Neural cell (in vitro differentiated cells): ENCODE measurements at regions not wholly inside any gene's neighbourhood (a gene's known extent, or its start where the extent isn't known, plus 50 kb on each side); places are given as distances from the start of the nearest gene placed in this dataset.

Experiments
- H2AFZ ChIP-seq: fragments of 200-600, 300-800 bp; sonication (generic), shearing (Covaris generic); 2 replicates; pipeline ENCODE4 v1.6.0; 2014; ENCODE audit warnings: low read depth, mild to moderate bottlenecking, antibody characterized with exemption, low read length, moderate library complexity
- H3F3A ChIP-seq: fragments of 200-600 bp; shearing (Covaris generic); 2 replicates; pipeline ENCODE4 v1.6.1; 2016; ENCODE audit warnings: mild to moderate bottlenecking, moderate library complexity, mixed read lengths, antibody characterized with exemption, low read length; ENCODE audit not compliant: insufficient read depth, poor library complexity, severe bottlenecking
- H3K27ac ChIP-seq: fragments of 200-600, 300-800 bp; sonication (generic), shearing (Covaris generic); 2 replicates; pipeline ENCODE4 v1.5.1; 2014; ENCODE audit warnings: mild to moderate bottlenecking, low read length, moderate library complexity
- H3K27me3 ChIP-seq: fragments of 300-800, 200-600 bp; sonication (generic), shearing (Covaris generic); 2 replicates; pipeline ENCODE4 v1.6.0; 2014; ENCODE audit warnings: mild to moderate bottlenecking, low read depth, low read length, moderate library complexity; ENCODE audit not compliant: insufficient read depth
- H3K36me3 ChIP-seq: fragments of 300-800, 200-600 bp; sonication (generic), shearing (Covaris generic); 2 replicates; pipeline ENCODE4 v1.5.1; 2014; ENCODE audit warnings: mild to moderate bottlenecking, antibody characterized with exemption, low read length, moderate library complexity; ENCODE audit not compliant: insufficient read depth
- H3K4me2 ChIP-seq: fragments of 300-800, 200-600 bp; sonication (generic), shearing (Covaris generic); 2 replicates; pipeline ENCODE4 v1.6.0; 2014; ENCODE audit warnings: mild to moderate bottlenecking, low read length
- H3K4me3 ChIP-seq: fragments of 300-800, 200-600 bp; sonication (generic), shearing (Covaris generic); 2 replicates; pipeline ENCODE4 v1.5.1; 2014; ENCODE audit warnings: mild to moderate bottlenecking, low read length, moderate library complexity
- H3K79me2 ChIP-seq: fragments of 200-600 bp; shearing (Covaris generic); replicated peaks from 2 replicates; pipeline ENCODE4 v1.6.0; 2014; ENCODE audit warnings: mild to moderate bottlenecking, low read length, moderate library complexity; ENCODE audit not compliant: insufficient read depth
- H3K9ac ChIP-seq: fragments of 300-800, 200-600 bp; sonication (generic), shearing (Covaris generic); 2 replicates; pipeline ENCODE4 v1.6.1; 2016; ENCODE audit warnings: mild to moderate bottlenecking, low read length, mixed read lengths
- H3K9me2 ChIP-seq: fragments of 200-600 bp; shearing (Covaris generic); 2 replicates; pipeline ENCODE4 v1.6.1; 2016; ENCODE audit warnings: mild to moderate bottlenecking, low read length, mixed read lengths; ENCODE audit not compliant: insufficient read depth
- H3K9me3 ChIP-seq: fragments of 200-600, 300-800 bp; sonication (generic), shearing (Covaris generic); 2 replicates; pipeline ENCODE4 v1.6.1; 2016; ENCODE audit warnings: mild to moderate bottlenecking, mixed run types, low read length, moderate library complexity, mixed read lengths
- H4K20me1 ChIP-seq: fragments of 200-600 bp; shearing (Covaris generic); 2 replicates; pipeline ENCODE4 v1.6.1; 2016; ENCODE audit warnings: mild to moderate bottlenecking, mixed run types; ENCODE audit not compliant: insufficient read depth
- EP300 ChIP-seq: fragments of 450-650 bp; conservative IDR thresholded peaks from 2 replicates; pipeline ENCODE4 v1.6.1; 2014; ENCODE audit warnings: antibody characterized with exemption, mild to moderate bottlenecking, moderate library complexity; ENCODE audit not compliant: poor library complexity, severe bottlenecking
- EZH2 ChIP-seq: fragments of 200-600, 300-800 bp; shearing (Covaris generic), sonication (generic); IDR thresholded peaks from 2 replicates; pipeline ENCODE4 v1.6.1; 2014; ENCODE audit warnings: antibody characterized with exemption, low read length, borderline replicate concordance, mild to moderate bottlenecking; ENCODE audit not compliant: insufficient read depth, poor library complexity, severe bottlenecking
- POLR2AphosphoS5 ChIP-seq: IDR thresholded peaks from 2 replicates; pipeline ENCODE4 v1.6.1; 2012
- RAD21 ChIP-seq: fragments of 450-650 bp; conservative IDR thresholded peaks from 2 replicates; pipeline ENCODE4 v1.6.1; 2014; ENCODE audit warnings: antibody characterized with exemption, mild to moderate bottlenecking, moderate library complexity
- SMC3 ChIP-seq: fragments of 450-650 bp; conservative IDR thresholded peaks from 2 replicates; pipeline ENCODE4 v1.6.1; 2014; ENCODE audit warnings: antibody characterized with exemption, mild to moderate bottlenecking, moderate library complexity; ENCODE audit not compliant: poor library complexity
- TF ChIP-seq, protein P1 (sequence below): IDR thresholded peaks from 2 replicates; pipeline ENCODE4 v1.6.1; 2012; ENCODE audit warnings: borderline replicate concordance
- TF ChIP-seq, protein P2 (sequence below): fragments of 450-650 bp; IDR thresholded peaks from 2 replicates; pipeline ENCODE4 v1.5.1; 2014; ENCODE audit warnings: antibody characterized with exemption, mild to moderate bottlenecking, moderate library complexity; ENCODE audit not compliant: poor library complexity, severe bottlenecking

DNA sequence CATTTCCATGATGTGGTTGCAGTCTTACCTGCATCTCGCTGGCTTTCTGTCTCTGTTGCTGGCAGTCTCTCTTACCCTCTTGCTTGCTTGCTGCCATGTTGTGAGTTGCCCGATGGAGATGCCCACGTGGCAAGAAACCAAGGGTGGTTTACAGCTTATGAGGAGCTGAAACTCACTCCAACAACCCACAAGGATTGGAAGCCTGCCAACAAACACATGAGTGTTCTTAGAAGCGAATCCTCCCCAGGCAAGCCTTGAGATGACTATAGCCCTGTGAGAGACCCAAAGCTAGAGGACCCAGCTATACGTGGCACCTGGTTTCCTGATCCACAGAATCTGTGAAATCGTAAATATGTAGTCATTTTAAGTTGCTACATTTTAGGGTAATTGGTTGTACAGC, 490.9 kb upstream of the ADAMTS9 start:
- Histone ChIP-seq H3K27ac (no peak overlapping the region), H3K27me3 (no peaks in the 10 kb centered on the region), H2AFZ (no peak overlapping the region), H3F3A (no peaks in the 10 kb centered on the region), H3K4me3 (no peak overlapping the region), H3K4me2 (no peak overlapping the region), H3K36me3 (no peaks in the 10 kb centered on the region), H4K20me1 (no peaks in the 10 kb centered on the region), H3K9me3 (no peaks in the 10 kb centered on the region), H3K9me2 (no peaks in the 10 kb centered on the region), H3K9ac (no peak overlapping the region), H3K79me2 (no peaks in the 10 kb centered on the region)
- TF ChIP-seq EP300, result no peak
- TF ChIP-seq, protein P1, sequence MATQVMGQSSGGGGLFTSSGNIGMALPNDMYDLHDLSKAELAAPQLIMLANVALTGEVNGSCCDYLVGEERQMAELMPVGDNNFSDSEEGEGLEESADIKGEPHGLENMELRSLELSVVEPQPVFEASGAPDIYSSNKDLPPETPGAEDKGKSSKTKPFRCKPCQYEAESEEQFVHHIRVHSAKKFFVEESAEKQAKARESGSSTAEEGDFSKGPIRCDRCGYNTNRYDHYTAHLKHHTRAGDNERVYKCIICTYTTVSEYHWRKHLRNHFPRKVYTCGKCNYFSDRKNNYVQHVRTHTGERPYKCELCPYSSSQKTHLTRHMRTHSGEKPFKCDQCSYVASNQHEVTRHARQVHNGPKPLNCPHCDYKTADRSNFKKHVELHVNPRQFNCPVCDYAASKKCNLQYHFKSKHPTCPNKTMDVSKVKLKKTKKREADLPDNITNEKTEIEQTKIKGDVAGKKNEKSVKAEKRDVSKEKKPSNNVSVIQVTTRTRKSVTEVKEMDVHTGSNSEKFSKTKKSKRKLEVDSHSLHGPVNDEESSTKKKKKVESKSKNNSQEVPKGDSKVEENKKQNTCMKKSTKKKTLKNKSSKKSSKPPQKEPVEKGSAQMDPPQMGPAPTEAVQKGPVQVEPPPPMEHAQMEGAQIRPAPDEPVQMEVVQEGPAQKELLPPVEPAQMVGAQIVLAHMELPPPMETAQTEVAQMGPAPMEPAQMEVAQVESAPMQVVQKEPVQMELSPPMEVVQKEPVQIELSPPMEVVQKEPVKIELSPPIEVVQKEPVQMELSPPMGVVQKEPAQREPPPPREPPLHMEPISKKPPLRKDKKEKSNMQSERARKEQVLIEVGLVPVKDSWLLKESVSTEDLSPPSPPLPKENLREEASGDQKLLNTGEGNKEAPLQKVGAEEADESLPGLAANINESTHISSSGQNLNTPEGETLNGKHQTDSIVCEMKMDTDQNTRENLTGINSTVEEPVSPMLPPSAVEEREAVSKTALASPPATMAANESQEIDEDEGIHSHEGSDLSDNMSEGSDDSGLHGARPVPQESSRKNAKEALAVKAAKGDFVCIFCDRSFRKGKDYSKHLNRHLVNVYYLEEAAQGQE, result no peak

DNA sequence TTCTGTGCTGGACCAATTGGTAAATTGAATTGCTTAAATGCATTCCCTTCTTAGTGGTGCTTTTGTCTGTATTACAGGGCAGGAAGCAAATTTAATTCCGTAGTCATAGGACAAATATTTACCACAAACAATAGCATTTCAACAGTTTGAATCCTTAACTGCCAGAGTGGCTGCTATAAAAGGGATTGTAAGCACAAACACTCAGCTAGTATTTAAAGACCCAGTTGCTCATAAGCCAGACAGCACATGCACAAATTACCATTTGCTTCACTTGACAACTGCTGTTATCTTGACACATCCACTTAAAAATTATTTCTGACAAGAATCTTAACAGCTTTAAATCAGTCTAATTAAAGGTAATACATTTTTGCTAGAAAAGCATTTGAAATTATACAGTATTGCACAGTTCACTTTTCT, 490.2 kb upstream of the ADAMTS9 start:
- no peak overlapping the region for H3K9ac ChIP-seq
- H3K79me2 ChIP-seq, result no peaks in the 10 kb centered on the region
- no peak overlapping the region for H3K4me3 ChIP-seq
- TF ChIP-seq POLR2AphosphoS5, result no peak
- no peak for TF ChIP-seq RAD21
- no peak for TF ChIP-seq SMC3
- TF ChIP-seq, protein P1, result no peak
- no peak for TF ChIP-seq EZH2
- TF ChIP-seq, protein P2, sequence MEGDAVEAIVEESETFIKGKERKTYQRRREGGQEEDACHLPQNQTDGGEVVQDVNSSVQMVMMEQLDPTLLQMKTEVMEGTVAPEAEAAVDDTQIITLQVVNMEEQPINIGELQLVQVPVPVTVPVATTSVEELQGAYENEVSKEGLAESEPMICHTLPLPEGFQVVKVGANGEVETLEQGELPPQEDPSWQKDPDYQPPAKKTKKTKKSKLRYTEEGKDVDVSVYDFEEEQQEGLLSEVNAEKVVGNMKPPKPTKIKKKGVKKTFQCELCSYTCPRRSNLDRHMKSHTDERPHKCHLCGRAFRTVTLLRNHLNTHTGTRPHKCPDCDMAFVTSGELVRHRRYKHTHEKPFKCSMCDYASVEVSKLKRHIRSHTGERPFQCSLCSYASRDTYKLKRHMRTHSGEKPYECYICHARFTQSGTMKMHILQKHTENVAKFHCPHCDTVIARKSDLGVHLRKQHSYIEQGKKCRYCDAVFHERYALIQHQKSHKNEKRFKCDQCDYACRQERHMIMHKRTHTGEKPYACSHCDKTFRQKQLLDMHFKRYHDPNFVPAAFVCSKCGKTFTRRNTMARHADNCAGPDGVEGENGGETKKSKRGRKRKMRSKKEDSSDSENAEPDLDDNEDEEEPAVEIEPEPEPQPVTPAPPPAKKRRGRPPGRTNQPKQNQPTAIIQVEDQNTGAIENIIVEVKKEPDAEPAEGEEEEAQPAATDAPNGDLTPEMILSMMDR, result no peak
- H4K20me1 ChIP-seq, result no peaks in the 10 kb centered on the region
- peak overlapping the region; percentile 3 for H3K27ac ChIP-seq
- no peaks in the 10 kb centered on the region for H3K27me3 ChIP-seq
- H3K9me2 ChIP-seq, result no peaks in the 10 kb centered on the region
- no peak overlapping the region for H2AFZ ChIP-seq
- H3K4me2 ChIP-seq, result no peak overlapping the region
- H3F3A ChIP-seq, result no peaks in the 10 kb centered on the region
- no peaks in the 10 kb centered on the region for H3K36me3 ChIP-seq
- H3K9me3 ChIP-seq, result no peaks in the 10 kb centered on the region
